ENCODE measurements at regions not wholly inside any gene's neighbourhood (a gene's known extent, or its start where the extent isn't known, plus 50 kb on each side); places are given as distances from the start of the nearest gene placed in this dataset.
"Not testable (repeated sequence)": the region's sequence is repeated elsewhere in the genome, so short reads cannot be mapped to it uniquely, and the experiment has no call there.

GRCh38 chr2:77578354-77578753 is 56.2 kb upstream of the LRRTM4 start:
- DNase-seq: no peak

- DNase-seq: no peak
Measured at GRCh38 chr2:77579076-77579769, 57.0 kb upstream of the LRRTM4 start.

- DNase-seq: no peak
Measured at GRCh38 chr2:77588438-77588837, 66.3 kb upstream of the LRRTM4 start.

GRCh38 chr2:77590298-77590917 is 68.2 kb upstream of the LRRTM4 start:
- DNase-seq: no peak

- DNase-seq: not testable (repeated sequence)
Measured at GRCh38 chr2:77592955-77593354, 70.8 kb upstream of the LRRTM4 start.

- DNase-seq: no peak
Measured at GRCh38 chr2:77602771-77603170, 80.6 kb upstream of the LRRTM4 start.

GRCh38 chr2:77604953-77605929 is 83.1 kb upstream of the LRRTM4 start:
- DNase-seq: no peak

- DNase-seq: no peak
Measured at GRCh38 chr2:77608510-77608909, 86.3 kb upstream of the LRRTM4 start.

- DNase-seq: no peak
Measured at GRCh38 chr2:77629539-77629938, 107.4 kb upstream of the LRRTM4 start.

GRCh38 chr2:77631007-77631406 is 108.8 kb upstream of the LRRTM4 start:
- DNase-seq: no peak

GRCh38 chr2:77633601-77634000 is 111.4 kb upstream of the LRRTM4 start:
- DNase-seq: no peak

- DNase-seq: no peak
Measured at GRCh38 chr2:77640924-77641323, 118.7 kb upstream of the LRRTM4 start.

GRCh38 chr2:77642339-77642738 is 120.2 kb upstream of the LRRTM4 start:
- no peak for DNase-seq

GRCh38 chr2:77649856-77650255 is 127.7 kb upstream of the LRRTM4 start:
- no peak for DNase-seq

GRCh38 chr2:77652499-77652898 is 130.3 kb upstream of the LRRTM4 start:
- DNase-seq: no peak

GRCh38 chr2:77664491-77664890 is 142.3 kb upstream of the LRRTM4 start:
- no peak for DNase-seq

GRCh38 chr2:77666251-77666980 is 144.2 kb upstream of the LRRTM4 start:
- no peak for DNase-seq

- not testable (repeated sequence) for DNase-seq
Measured at GRCh38 chr2:77684543-77685319, 162.6 kb upstream of the LRRTM4 start.

- DNase-seq: no peak
Measured at GRCh38 chr2:77712601-77713000, 190.4 kb upstream of the LRRTM4 start.

- DNase-seq: no peak
Measured at GRCh38 chr2:77713412-77713811, 191.2 kb upstream of the LRRTM4 start.

- no peak for DNase-seq
Measured at GRCh38 chr2:77720115-77720514, 197.9 kb upstream of the LRRTM4 start.

GRCh38 chr2:77721593-77721992 is 199.4 kb upstream of the LRRTM4 start:
- no peak for DNase-seq

Measured in suppressor macrophage (primary cell).